ENCODE measurements at regions not wholly inside any gene's neighbourhood (a gene's known extent, or its start where the extent isn't known, plus 50 kb on each side); places are given as distances from the start of the nearest gene placed in this dataset.

DNA sequence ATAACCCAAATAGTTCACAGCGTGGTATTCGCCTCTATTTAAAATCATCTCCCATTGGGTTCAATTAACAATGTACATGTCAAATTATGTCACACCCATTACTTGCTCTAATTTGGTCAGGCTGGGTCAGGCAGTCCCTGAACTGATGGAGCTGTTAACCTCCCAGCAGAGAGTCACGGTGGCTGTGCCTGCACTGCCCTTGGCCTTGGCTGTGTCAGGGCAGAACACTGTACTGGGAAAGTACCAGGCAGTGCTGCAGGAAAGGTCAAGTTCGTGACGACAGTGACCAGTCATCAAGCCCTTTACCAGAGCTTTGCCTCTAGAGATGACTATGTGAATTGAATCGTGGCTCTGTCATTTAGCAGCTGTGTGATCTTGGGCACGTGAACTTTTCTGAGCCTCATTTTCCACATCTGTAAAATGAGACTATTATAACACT is 100.0 kb downstream of the ARF6 start:
- TF ChIP-seq, protein P1, sequence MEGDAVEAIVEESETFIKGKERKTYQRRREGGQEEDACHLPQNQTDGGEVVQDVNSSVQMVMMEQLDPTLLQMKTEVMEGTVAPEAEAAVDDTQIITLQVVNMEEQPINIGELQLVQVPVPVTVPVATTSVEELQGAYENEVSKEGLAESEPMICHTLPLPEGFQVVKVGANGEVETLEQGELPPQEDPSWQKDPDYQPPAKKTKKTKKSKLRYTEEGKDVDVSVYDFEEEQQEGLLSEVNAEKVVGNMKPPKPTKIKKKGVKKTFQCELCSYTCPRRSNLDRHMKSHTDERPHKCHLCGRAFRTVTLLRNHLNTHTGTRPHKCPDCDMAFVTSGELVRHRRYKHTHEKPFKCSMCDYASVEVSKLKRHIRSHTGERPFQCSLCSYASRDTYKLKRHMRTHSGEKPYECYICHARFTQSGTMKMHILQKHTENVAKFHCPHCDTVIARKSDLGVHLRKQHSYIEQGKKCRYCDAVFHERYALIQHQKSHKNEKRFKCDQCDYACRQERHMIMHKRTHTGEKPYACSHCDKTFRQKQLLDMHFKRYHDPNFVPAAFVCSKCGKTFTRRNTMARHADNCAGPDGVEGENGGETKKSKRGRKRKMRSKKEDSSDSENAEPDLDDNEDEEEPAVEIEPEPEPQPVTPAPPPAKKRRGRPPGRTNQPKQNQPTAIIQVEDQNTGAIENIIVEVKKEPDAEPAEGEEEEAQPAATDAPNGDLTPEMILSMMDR (IDR thresholded peaks at IDR 0.05) = no peak
- TF ChIP-seq POLR2AphosphoS5 (IDR thresholded peaks at IDR 0.05) (no peak), POLR2A (IDR thresholded peaks at IDR 0.05) (no peak)

All from prostate gland (tissue), 2 donors.